WTC11 (cell line): ENCODE measurements at regions not wholly inside any gene's neighbourhood (a gene's known extent, or its start where the extent isn't known, plus 50 kb on each side); places are given as distances from the start of the nearest gene placed in this dataset.

Source experiments
- ATAC-seq: fragments of 200-7000 bp; cut with Tn5 transposase; 2 replicates; pipeline ENCODE4 v1.10.0; 2021; ENCODE audit warnings: mild to moderate bottlenecking, moderate library complexity
- CTCF ChIA-PET: fragments of 300-600 bp; sonication (Branson Sonifier 250); formaldehyde crosslinking; loops from one replicate; lab custom pipeline; 2021; ENCODE audit warnings: antibody characterized with exemption; lab: Charles Lee
- POLR2A ChIA-PET: fragments of 350-600 bp; sonication (Branson Sonifier 250); formaldehyde crosslinking; loops from one replicate; lab custom pipeline; 2021; ENCODE audit warnings: antibody characterized with exemption; lab: Charles Lee
- DNase-seq: peaks from one replicate; pipeline ENCODE4 v3.0.0; 2021; ENCODE audit warnings: low spot score
- H3K27ac Mint-ChIP-seq: 2 replicates; pipeline ENCODE4 v1.8.0; 2021; ENCODE audit warnings: mixed read lengths
- H3K27me3 Mint-ChIP-seq: 2 replicates; pipeline ENCODE4 v1.8.0; 2021; ENCODE audit warnings: low read depth, mild to moderate bottlenecking, moderate library complexity, mixed read lengths
- H3K36me3 Mint-ChIP-seq: 2 replicates; pipeline ENCODE4 v1.8.0; 2021; ENCODE audit warnings: mixed read lengths
- H3K4me1 Mint-ChIP-seq: 2 replicates; pipeline ENCODE4 v1.8.0; 2022; ENCODE audit warnings: mixed read lengths
- H3K4me3 Mint-ChIP-seq: 2 replicates; pipeline ENCODE4 v1.8.0; 2021; ENCODE audit warnings: mild to moderate bottlenecking, moderate library complexity, mixed read lengths
- H3K9me3 Mint-ChIP-seq: 2 replicates; pipeline ENCODE4 v1.8.0; 2021; ENCODE audit warnings: mixed read lengths
- CTCF ChIP-seq: fragments of 200-600 bp; IDR thresholded peaks from 2 replicates; pipeline ENCODE4 v1.8.0; 2022; ENCODE audit warnings: antibody characterized with exemption
- E2F1 ChIP-seq: sonication (generic); formaldehyde crosslinking; IDR thresholded peaks from 2 replicates; pipeline ENCODE4 v1.8.0; 2022; ENCODE audit warnings: mild to moderate bottlenecking, missing genetic modification reagents
- ETV6 ChIP-seq: sonication (generic); formaldehyde crosslinking; IDR thresholded peaks from 2 replicates; pipeline ENCODE4 v1.8.1; 2022; ENCODE audit warnings: mild to moderate bottlenecking, missing genetic modification reagents
- JUN ChIP-seq: sonication (generic); formaldehyde crosslinking; IDR thresholded peaks from 2 replicates; pipeline ENCODE4 v1.8.0; 2023; ENCODE audit warnings: mild to moderate bottlenecking, missing genetic modification reagents
- NR1H2 ChIP-seq: sonication (generic); formaldehyde crosslinking; IDR thresholded peaks from 2 replicates; pipeline ENCODE4 v1.9.0; 2021; ENCODE audit warnings: mild to moderate bottlenecking, moderate library complexity, missing genetic modification reagents
- NR2C2 ChIP-seq: sonication (generic); formaldehyde crosslinking; IDR thresholded peaks from 2 replicates; pipeline ENCODE4 v1.8.0; 2022; ENCODE audit warnings: mild to moderate bottlenecking, missing genetic modification reagents
- SOX15 ChIP-seq: fragments of 250-450 bp; sonication (Bioruptor Pico); IDR thresholded peaks from 2 replicates; pipeline ENCODE4 v1.9.0; 2021; ENCODE audit warnings: mild to moderate bottlenecking
- SP1 ChIP-seq: sonication (generic); formaldehyde crosslinking; conservative IDR thresholded peaks from 2 replicates; pipeline ENCODE4 v1.8.1; 2022; ENCODE audit warnings: missing genetic modification reagents
- TEAD1 ChIP-seq: sonication (generic); formaldehyde crosslinking; IDR thresholded peaks from 2 replicates; pipeline ENCODE4 v1.8.0; 2022; ENCODE audit warnings: mild to moderate bottlenecking, missing genetic modification reagents
- ZNF121 ChIP-seq: sonication (generic); formaldehyde crosslinking; IDR thresholded peaks from 2 replicates; pipeline ENCODE4 v1.8.0; 2023; ENCODE audit warnings: missing genetic modification reagents
- ZNF138 ChIP-seq: sonication (generic); formaldehyde crosslinking; conservative IDR thresholded peaks from 2 replicates; pipeline ENCODE4 v1.8.1; 2022; ENCODE audit warnings: mild to moderate bottlenecking, moderate library complexity, missing genetic modification reagents
- ZNF219 ChIP-seq: sonication (generic); formaldehyde crosslinking; IDR thresholded peaks from 2 replicates; pipeline ENCODE4 v1.8.0; 2023; ENCODE audit warnings: missing genetic modification reagents, mild to moderate bottlenecking, borderline replicate concordance
- ZNF263 ChIP-seq: sonication (generic); formaldehyde crosslinking; IDR thresholded peaks from 2 replicates; pipeline ENCODE4 v1.8.1; 2022; ENCODE audit warnings: low read depth, mild to moderate bottlenecking, moderate library complexity, missing genetic modification reagents
- ZNF317 ChIP-seq: sonication (generic); formaldehyde crosslinking; IDR thresholded peaks from 2 replicates; pipeline ENCODE4 v1.8.1; 2023; ENCODE audit warnings: low read depth, mild to moderate bottlenecking, moderate library complexity, missing genetic modification reagents, borderline replicate concordance
- ZNF423 ChIP-seq: fragments of 250-450 bp; sonication (Bioruptor Pico); IDR thresholded peaks from 2 replicates; pipeline ENCODE4 v2.1.2; 2022; ENCODE audit warnings: mild to moderate bottlenecking, moderate library complexity
- ZNF671 ChIP-seq: fragments of 250-450 bp; sonication (Bioruptor Pico); IDR thresholded peaks from 2 replicates; pipeline ENCODE4 v1.8.0; 2021; ENCODE audit warnings: mild to moderate bottlenecking
- TF ChIP-seq, protein P1 (sequence below): sonication (generic); formaldehyde crosslinking; IDR thresholded peaks from 2 replicates; pipeline ENCODE4 v1.8.0; 2022; ENCODE audit warnings: mild to moderate bottlenecking, missing genetic modification reagents
- TF ChIP-seq, protein P2 (sequence below): sonication (generic); formaldehyde crosslinking; conservative IDR thresholded peaks from 2 replicates; pipeline ENCODE4 v1.8.1; 2023; ENCODE audit warnings: mild to moderate bottlenecking, low read depth, missing genetic modification reagents, moderate library complexity
- TF ChIP-seq, protein P3 (sequence below): sonication (generic); formaldehyde crosslinking; IDR thresholded peaks from 2 replicates; pipeline ENCODE4 v1.8.1; 2022; ENCODE audit warnings: low read depth, missing genetic modification reagents, borderline replicate concordance
- TF ChIP-seq, protein P4 (sequence below): fragments of 250-450 bp; sonication (Bioruptor Pico); conservative IDR thresholded peaks from 2 replicates; pipeline ENCODE4 v1.9.0; 2021; ENCODE audit warnings: mild to moderate bottlenecking

DNA sequence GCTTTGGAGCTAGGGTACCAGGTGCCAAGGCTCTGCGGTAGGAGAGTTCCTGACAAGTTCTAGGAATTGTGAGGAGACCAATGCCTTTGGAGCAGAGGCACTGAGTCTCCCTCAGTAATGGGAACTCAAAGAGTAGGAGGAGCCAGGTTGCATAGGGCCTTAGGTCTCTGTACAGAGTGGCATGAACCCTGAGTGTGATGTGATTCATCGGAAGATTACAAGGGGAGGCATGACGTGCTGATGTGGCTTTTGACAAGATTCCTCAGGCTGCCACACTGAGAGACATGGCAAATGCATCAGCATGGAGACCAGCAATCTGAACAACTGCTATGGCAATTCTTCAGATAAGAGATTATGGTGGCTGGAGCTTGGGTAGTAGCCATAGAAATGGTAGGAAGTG is 94.6 kb upstream of the SLC44A3 start:
- H3K4me3 Mint-ChIP-seq: no peak overlapping the region
- CTCF ChIA-PET: no interaction called here
- H3K27ac Mint-ChIP-seq: no peak overlapping the region
- H3K9me3 Mint-ChIP-seq: peaks cover 6% of the 10 kb centered on the region; the same call in 1 of the 2 replicates
- H3K36me3 Mint-ChIP-seq: no peaks in the 10 kb centered on the region
- ATAC-seq (no peak), DNase-seq (no peak)
- H3K4me1 Mint-ChIP-seq: peaks cover 8% of the 10 kb centered on the region; the same call in 1 of the 2 replicates
- no peaks in the 10 kb centered on the region for H3K27me3 Mint-ChIP-seq
- POLR2A ChIA-PET: no interaction called here
- TF ChIP-seq ETV6: no peak
- TF ChIP-seq ZNF263 (CRISPR knock-in tag): no peak
- TF ChIP-seq NR2C2 (CRISPR knock-in tag): no peak
- no peak for TF ChIP-seq ZNF423
- TF ChIP-seq, protein P1, sequence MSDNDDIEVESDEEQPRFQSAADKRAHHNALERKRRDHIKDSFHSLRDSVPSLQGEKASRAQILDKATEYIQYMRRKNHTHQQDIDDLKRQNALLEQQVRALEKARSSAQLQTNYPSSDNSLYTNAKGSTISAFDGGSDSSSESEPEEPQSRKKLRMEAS (CRISPR knock-in tag): no peak
- no peak for TF ChIP-seq ZNF219 (CRISPR knock-in tag)
- TF ChIP-seq ZNF671 (CRISPR knock-in tag): no peak
- no peak for TF ChIP-seq ZNF121 (CRISPR knock-in tag)
- no peak for TF ChIP-seq E2F1 (CRISPR knock-in tag)
- TF ChIP-seq SOX15 (CRISPR knock-in tag): no peak
- TF ChIP-seq ZNF138 (CRISPR knock-in tag): no peak
- no peak for TF ChIP-seq ZNF317 (CRISPR knock-in tag)
- TF ChIP-seq, protein P2, sequence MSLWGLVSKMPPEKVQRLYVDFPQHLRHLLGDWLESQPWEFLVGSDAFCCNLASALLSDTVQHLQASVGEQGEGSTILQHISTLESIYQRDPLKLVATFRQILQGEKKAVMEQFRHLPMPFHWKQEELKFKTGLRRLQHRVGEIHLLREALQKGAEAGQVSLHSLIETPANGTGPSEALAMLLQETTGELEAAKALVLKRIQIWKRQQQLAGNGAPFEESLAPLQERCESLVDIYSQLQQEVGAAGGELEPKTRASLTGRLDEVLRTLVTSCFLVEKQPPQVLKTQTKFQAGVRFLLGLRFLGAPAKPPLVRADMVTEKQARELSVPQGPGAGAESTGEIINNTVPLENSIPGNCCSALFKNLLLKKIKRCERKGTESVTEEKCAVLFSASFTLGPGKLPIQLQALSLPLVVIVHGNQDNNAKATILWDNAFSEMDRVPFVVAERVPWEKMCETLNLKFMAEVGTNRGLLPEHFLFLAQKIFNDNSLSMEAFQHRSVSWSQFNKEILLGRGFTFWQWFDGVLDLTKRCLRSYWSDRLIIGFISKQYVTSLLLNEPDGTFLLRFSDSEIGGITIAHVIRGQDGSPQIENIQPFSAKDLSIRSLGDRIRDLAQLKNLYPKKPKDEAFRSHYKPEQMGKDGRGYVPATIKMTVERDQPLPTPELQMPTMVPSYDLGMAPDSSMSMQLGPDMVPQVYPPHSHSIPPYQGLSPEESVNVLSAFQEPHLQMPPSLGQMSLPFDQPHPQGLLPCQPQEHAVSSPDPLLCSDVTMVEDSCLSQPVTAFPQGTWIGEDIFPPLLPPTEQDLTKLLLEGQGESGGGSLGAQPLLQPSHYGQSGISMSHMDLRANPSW (CRISPR knock-in tag): no peak
- TF ChIP-seq NR1H2 (CRISPR knock-in tag): no peak
- TF ChIP-seq CTCF: no peak
- TF ChIP-seq, protein P3, sequence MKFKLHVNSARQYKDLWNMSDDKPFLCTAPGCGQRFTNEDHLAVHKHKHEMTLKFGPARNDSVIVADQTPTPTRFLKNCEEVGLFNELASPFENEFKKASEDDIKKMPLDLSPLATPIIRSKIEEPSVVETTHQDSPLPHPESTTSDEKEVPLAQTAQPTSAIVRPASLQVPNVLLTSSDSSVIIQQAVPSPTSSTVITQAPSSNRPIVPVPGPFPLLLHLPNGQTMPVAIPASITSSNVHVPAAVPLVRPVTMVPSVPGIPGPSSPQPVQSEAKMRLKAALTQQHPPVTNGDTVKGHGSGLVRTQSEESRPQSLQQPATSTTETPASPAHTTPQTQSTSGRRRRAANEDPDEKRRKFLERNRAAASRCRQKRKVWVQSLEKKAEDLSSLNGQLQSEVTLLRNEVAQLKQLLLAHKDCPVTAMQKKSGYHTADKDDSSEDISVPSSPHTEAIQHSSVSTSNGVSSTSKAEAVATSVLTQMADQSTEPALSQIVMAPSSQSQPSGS (CRISPR knock-in tag): no peak
- TF ChIP-seq TEAD1 (CRISPR knock-in tag): no peak
- TF ChIP-seq, protein P4, sequence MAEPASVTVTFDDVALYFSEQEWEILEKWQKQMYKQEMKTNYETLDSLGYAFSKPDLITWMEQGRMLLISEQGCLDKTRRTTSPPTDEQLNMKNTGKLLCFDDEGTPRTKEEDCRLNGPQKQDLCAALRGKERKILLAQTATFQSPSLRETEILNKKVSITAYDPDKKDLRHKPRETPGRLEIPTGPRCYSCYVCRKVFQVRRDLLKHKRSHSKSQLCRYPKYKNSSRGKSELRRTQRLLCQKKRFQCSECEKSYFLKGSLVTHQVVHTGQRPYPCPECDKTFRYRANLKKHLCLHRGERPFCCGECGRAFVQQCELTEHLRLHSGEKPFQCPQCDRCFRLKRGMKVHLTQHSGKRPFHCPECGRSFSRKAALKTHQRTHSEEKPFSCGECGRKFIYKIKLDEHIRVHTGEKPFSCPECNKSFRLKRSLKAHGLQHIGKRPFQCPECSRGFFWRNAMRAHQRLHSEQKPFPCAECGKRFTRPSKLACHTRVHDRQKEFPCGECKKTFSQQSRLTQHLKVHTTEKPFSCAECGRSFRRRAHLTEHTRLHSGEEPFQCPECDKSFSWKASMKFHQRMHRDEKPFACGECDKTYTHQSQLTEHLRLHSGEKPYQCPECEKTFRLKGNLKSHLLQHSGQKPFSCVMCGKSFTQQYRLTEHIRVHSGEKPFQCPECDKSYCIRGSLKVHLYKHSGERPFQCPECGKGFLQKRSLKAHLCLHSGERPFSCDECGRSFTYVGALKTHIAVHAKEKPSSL (CRISPR knock-in tag): no peak
- TF ChIP-seq JUN (CRISPR knock-in tag): no peak
- TF ChIP-seq SP1 (CRISPR knock-in tag): no peak
